Posterior vena cava (tissue), 2 donors: ENCODE measurements at regions not wholly inside any gene's neighbourhood (a gene's known extent, or its start where the extent isn't known, plus 50 kb on each side); places are given as distances from the start of the nearest gene placed in this dataset.
"Not testable (repeated sequence)": the region's sequence is repeated elsewhere in the genome, so short reads cannot be mapped to it uniquely, and the experiment has no call there.

Experiments
- DNase-seq: peaks from one replicate; pipeline ENCODE4 v3.0.0-alpha.2; 2020; ENCODE audit warnings: low spot score
- intact Hi-C, 2 donors: fragments of 100-400 bp; cut with DNase I; formaldehyde crosslinking; loops; one replicate each; pipeline versions ENCODE4 v1.14.1 to v1.14.2; 2022 to 2023
- donor health status: DM: yes; HTN: yes; CAD: no.
- donor health status: DM: yes; HTN: yes; CAD: no.

GRCh38 chr15:91632176-91632575 is 221.3 kb upstream of the SLCO3A1 start:
- DNase-seq: no peak

GRCh38 chr15:91632981-91633380 is 220.5 kb upstream of the SLCO3A1 start:
- intact Hi-C loops: loop anchor here in 1 of 2 donors (10.0 kb wide), 1 partner anchor 642 kb away; no protein-coding TSS in a partner anchor
- DNase-seq: no peak

More at GRCh38 chr15:91632176-91632575, 221.3 kb upstream of the SLCO3A1 start:
- intact Hi-C loops: loop anchor here in 1 of 2 donors (10.0 kb wide), 1 partner anchor 643 kb away; no protein-coding TSS in a partner anchor

- DNase-seq: no peak
- intact Hi-C loops: loop anchor here in 1 of 2 donors (10.0 kb wide), 1 partner anchor 641 kb away; no protein-coding TSS in a partner anchor
Observed at GRCh38 chr15:91634179-91634578, 219.3 kb upstream of the SLCO3A1 start.

GRCh38 chr15:91635080-91635479 is 218.4 kb upstream of the SLCO3A1 start:
- DNase-seq: no peak
- intact Hi-C loops: loop anchor here in 1 of 2 donors (10.0 kb wide), 1 partner anchor 640 kb away; no protein-coding TSS in a partner anchor

DNA sequence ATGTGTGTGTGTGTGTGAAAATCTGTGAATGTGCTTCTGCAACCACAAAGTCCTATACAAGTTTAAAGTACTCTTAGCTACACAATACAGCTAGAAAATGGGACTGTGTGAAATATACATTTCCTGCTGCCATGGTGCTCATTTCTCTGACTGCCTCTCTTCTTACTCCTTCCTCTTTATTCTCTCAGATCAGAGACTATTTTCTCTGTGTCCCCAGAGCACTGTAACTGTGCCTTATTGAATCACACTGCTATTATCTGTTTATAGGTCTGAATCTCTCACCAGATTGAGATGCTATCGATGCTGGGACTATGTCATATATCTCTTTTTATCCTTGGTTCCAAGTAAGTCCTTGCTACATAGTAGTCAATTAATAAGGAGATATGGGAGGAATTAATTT is 217.9 kb upstream of the SLCO3A1 start:
- intact Hi-C loops: loop anchor here in 1 of 2 donors (10.0 kb wide), 1 partner anchor 639 kb away; no protein-coding TSS in a partner anchor
- no peak for DNase-seq

DNA sequence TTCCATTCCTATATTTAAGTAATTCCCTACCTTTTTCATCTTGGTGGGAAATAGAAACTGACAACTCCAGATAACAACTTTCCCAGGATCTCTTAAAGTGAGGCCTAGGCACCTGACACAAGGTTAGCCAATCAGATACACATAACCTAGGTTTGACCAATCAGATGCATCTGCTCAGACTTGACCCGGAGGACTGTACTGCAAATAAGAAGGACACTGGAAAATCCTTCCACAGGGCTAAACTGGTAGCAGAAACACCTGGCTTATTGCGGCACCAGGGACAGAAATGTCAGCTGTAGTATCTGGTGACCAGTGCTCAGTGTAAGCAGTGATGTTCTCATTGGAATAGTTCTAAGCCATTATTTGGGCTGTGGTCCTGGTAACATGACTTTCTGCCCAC is 204.5 kb upstream of the SLCO3A1 start:
- intact Hi-C loops: no loop called here
- no peak for DNase-seq

DNA sequence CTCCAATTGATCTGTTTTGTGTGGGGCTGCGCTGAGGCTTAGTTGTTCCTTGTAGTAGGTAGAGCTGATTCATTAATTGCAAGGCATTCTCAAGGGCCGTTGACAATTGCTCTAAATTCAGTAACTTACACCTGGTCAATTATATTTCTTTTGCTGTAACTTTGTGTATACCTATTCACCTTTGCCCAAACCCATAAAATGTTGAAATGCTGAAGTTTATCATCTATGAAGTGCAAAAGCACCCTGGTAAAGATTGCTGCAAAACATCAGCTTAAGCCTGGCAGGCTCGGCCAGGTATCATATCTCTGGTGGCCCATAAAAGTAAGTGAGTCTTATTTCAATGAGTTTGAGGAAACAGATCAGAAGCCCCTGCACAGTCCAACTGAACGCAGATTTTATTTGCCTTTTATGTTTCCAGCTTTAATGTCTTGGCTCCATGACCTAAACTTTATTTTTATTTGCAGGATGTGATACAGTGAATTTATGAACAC is 203.6 kb upstream of the SLCO3A1 start:
- intact Hi-C loops: no loop called here
- no peak for DNase-seq

DNA sequence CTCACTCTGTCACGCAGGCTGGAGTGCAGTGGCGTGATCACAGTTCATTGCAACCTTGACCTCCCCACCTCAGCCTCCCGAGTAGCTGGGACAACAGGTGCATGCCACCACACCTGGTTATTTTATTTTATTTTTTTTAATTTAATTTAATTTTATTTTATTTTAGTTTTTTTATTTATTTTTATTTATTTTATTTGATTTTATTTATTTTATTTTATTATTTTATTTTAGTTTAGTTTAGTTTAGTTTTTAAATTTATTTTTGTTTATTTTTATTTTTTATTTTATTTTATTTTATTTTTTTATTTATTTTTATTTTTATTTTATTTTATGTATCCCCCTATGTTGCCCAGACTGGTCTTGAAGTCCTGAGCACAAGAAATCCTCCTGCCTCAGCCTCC is 202.3 kb upstream of the SLCO3A1 start:
- no peak for DNase-seq
- intact Hi-C loops: no loop called here

DNA sequence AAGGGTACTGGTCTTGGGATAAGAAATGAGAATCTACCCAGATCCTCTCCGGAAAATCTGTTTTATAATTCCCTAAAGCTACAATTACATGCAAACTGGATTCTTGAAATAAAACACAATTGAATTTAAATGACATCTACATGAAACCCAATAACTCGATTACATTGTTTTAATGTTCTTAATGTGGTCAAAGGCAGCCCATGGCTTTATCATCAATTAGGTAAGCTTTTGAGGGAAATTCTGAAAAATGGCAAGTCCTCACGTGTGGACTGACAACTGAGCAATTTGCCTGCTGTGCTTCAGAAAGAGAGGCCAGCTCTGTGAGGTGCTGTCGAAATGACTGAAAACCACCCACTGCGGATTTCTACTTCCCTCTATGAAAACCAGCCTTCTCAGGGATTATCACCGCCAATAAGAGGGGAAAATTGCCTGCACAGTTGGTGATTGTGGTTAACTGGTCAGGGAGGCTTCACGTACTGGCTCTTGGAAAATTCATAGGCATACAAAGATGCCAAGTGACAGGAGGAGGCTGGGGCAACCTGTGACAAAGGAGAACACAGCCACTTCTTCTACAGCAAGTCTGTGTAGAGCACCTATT is 200.8 kb upstream of the SLCO3A1 start:
- intact Hi-C loops: no loop called here
- DNase-seq: no peak

DNA sequence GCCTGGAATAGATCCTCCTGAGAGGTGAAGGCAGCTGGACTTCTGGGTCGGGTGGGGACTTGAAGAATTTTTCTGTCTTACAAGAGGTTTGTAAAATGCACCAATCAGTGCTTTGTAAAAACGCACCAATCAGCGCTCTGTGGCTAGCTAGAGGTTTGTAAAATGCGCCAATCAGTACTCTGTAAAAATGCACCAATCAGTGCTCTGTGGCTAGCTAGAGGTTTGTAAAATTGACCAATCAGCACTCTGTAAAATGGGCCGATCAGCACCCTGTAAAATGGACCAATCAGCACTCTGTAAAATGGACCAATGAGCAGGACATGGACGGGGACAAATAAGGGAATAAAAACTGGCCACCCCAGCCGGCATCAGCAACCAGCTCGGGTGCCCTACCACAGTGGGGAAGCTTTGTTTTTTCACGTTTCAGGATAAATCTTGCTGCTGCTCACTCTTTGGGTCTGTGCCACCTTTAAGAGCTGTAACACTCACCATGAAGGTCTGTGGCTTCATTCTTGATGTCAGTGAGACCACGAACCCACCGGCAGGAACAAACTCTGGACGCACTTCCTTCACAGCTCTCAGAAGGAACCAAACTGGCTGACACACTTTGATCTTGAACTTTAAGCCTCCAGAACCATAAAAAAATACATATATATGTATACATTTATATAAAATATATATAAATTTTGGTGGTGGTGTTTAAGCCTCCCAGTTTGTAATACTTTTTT is 197.8 kb upstream of the SLCO3A1 start:
- intact Hi-C loops, DNase-seq: not testable (repeated sequence)

DNA sequence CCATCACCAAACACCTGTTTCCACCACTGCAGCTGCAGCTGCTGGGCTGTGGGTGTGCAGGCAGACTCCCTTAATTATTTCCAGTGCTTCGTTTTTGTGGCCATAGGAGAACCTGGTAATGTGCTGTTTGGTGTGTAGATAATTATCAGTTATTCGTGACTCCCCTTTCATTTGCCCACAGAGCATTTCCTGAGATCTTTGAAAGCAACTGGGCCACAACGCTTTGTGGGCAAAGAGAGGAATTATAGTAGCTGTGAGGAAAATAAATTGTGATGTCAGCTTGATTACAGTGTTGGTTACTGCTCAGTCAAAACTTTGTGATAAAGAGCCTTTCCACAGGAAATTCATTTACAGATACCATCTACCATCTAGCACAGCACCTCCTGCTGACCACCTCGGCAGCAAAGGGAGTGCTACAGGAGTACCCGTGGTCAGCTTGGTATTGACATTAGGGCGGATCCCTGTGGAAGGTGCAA is 193.3 kb upstream of the SLCO3A1 start:
- intact Hi-C loops: no loop called here
- DNase-seq: no peak

GRCh38 chr15:91664224-91664836 is 189.2 kb upstream of the SLCO3A1 start:
- intact Hi-C loops: no loop called here
- no peak for DNase-seq

DNA sequence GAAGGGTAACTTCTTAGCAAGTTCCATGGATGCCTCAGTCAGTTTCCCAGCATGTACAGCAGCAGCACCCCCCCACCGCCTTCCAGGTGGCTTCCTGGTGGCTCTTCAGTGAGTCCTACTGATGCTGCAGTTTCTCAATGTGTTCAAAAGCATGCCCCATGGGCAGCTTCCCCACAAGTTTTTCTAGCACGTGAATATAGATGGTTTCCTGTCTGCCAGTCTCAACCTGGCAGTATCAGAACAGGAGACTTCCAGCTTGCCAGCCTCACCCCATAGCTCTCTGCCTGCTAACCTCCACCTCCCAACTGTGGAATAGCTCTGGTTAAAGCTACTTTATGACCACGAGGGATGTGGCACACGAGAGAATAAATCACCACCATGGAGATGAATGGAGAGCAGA is 188.3 kb upstream of the SLCO3A1 start:
- intact Hi-C loops: no loop called here
- DNase-seq: no peak

DNA sequence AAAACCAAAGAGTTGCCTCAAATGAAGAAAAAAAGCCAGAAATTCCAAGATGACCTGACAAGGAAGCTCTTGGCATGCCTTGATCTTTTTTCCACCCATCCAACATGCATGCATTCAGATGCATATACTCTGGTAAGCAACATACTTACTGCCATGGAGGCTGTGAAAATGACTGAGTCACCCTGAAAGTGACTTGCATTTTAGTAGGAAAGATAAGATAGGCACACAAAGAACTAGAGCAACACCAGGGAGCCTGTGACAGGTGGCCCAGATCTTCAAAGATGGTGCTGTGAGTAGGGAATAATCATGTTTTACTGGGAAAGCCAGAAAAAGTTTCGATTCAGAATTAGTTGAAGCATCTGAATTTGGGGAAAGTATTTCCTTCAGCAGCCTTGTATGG is 185.1 kb upstream of the SLCO3A1 start:
- DNase-seq: no peak
- intact Hi-C loops: no loop called here

GRCh38 chr15:91670108-91670507 is 183.4 kb upstream of the SLCO3A1 start:
- intact Hi-C loops: no loop called here
- DNase-seq: no peak

DNA sequence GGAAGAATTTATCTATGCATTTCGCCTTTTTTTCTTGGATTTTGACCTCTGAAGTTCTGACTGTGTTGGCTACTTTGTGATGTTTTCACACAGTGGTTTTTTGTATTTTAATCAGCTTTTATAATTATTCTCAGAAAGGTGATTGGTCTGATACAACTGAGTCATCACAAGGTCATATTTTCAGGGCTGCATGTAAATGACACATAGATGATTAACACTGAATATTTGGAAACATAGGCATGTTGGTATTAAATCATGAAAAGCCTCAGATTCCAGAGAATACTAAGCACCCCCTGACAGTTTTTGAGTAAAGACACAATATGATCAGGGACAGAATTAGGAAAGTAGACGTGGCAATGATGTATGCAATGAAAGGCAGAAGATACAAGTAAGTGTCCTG is 175.5 kb upstream of the SLCO3A1 start:
- DNase-seq: no peak
- intact Hi-C loops: no loop called here

DNA sequence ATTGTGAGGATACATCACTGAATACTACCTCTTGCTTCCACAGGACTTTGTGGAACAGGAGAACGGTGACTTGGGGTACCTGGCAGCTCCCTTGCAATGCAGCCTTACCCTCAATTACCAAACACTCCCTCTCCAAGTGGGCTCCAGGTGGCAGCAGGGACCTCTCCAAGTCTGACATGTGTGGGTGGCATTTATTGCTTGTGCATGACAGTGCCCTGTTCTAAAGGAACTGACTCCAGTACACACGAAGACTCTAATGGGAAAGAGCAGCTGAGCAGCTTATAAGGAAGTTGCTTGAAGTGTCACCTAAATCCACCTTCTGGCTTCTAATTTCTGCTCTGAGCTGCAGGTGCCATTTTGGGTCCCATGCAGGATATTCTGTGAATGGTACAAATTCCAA is 174.1 kb upstream of the SLCO3A1 start:
- DNase-seq: no peak
- intact Hi-C loops: no loop called here

- DNase-seq: no peak
- intact Hi-C loops: no loop called here
Observed at GRCh38 chr15:91685436-91685835, 168.1 kb upstream of the SLCO3A1 start.

DNA sequence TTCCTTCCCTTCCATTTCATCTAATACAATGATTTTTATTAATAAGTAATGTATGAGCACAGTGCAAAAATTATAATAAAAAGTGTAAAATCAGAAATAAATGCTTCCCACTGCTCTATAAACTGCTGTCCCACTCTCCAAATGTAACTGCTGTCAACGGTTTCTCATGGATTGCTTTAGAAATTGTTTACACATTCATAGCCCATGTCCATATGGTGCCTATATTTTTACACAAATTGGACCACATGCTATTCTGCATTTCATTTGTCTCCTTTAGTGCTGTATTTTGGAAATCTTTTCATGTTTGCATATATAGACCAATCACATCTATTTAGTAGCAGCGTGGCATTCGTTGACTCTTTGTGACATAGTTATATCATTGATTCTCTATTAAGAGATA is 164.7 kb upstream of the SLCO3A1 start:
- intact Hi-C loops: no loop called here

GRCh38 chr15:91689377-91689776 is 164.1 kb upstream of the SLCO3A1 start:
- DNase-seq: no peak
- intact Hi-C loops: no loop called here

More for the DNA sequence above, 164.7 kb upstream of the SLCO3A1 start:
- DNase-seq: no peak
